ENCODE measurements at regions not wholly inside any gene's neighbourhood (a gene's known extent, or its start where the extent isn't known, plus 50 kb on each side); places are given as distances from the start of the nearest gene placed in this dataset.

DNA sequence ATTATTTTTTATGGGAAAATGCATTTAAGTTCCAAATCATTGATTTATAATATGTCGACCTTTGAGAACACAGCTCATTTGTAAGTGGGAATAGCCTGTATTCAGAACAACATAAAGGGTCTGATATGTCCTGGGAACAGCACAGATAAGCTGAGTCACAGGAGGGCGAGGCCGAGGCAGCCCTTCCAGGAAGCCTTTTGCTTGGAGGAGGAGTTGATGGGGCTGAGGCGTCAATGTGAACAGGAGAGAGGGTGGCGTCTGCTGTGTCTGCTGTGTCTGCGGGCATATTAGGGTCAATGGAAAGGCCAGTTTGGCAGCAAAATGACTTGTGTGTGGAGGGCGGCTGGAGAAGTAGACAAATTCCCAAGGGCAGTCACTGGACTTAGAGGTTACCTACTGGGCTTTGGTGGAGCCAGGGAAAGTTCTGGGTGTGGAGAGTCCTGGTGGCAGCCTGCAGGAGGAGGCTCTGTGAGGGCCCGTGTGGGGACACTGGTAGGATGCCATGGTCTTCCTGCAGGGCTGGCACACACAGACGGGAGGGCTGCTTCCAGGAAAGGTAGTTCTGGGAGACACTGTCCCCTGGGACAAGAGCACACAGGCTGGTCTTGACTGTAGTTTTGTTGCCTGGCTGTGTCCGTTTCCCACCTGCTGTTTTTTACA lies 128.1 kb downstream of the GLI2 start:
- H3K27ac ChIP-seq = peak overlapping the region in 2 of 4 donors; percentile 1 to 48
- peak in 1 of 2 donors; percentile 30 for DNase-seq (ENCODE audit: low spot score in 2 of 2)

DNA sequence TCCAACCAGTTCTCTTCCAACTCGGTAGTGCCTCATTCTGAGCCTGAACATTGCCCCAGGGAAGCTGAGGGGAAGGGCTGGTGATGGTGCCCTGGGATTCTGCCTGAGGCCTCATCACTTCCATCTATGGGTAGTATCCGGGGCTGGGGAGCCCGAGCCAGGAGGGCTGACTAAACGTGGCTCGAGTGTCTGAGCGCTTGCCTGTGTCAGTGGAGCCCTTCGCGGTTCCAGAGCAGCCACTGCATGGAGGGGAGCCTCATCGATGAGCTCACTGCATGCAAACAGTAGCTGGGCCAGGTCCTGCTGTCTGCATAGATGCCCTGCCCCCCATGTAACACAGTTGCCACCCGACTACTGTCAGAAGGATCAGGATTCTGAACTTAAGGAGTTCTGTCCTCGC lies 129.3 kb downstream of the GLI2 start:
- DNase-seq (ENCODE audit: low spot score in 2 of 2) = no peak
- 65% methylated on average over 8 to 9 of the region's 11 CpGs for WGBS, 2 donors

More for the DNA sequence above, 128.1 kb downstream of the GLI2 start:
- WGBS, 2 donors = 65 to 66% methylated on average over 10 of the region's 10 CpGs
- Histone ChIP-seq H3K27me3 (no peaks in the 10 kb centered on the region), H3K9me3 (no peaks in the 10 kb centered on the region), H3K4me3 (no peak overlapping the region), H3K36me3 (no peaks in the 10 kb centered on the region), H3K4me1 (peaks cover 0 to 53% (median 9%) of the 10 kb centered on the region in 4 donors)
- no peak for TF ChIP-seq POLR2A (IDR thresholded peaks at IDR 0.05)
- TF ChIP-seq, protein P1, sequence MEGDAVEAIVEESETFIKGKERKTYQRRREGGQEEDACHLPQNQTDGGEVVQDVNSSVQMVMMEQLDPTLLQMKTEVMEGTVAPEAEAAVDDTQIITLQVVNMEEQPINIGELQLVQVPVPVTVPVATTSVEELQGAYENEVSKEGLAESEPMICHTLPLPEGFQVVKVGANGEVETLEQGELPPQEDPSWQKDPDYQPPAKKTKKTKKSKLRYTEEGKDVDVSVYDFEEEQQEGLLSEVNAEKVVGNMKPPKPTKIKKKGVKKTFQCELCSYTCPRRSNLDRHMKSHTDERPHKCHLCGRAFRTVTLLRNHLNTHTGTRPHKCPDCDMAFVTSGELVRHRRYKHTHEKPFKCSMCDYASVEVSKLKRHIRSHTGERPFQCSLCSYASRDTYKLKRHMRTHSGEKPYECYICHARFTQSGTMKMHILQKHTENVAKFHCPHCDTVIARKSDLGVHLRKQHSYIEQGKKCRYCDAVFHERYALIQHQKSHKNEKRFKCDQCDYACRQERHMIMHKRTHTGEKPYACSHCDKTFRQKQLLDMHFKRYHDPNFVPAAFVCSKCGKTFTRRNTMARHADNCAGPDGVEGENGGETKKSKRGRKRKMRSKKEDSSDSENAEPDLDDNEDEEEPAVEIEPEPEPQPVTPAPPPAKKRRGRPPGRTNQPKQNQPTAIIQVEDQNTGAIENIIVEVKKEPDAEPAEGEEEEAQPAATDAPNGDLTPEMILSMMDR (IDR thresholded peaks at IDR 0.05) = no peak
- TF ChIP-seq EP300 (IDR thresholded peaks at IDR 0.05) = no peak

GRCh38 chr2:120865656-120866055 lies 130.0 kb downstream of the GLI2 start:
- H3K4me3 ChIP-seq = no peak overlapping the region
- no peak for DNase-seq (ENCODE audit: low spot score in 2 of 2)
- H3K4me1 ChIP-seq = peaks cover 0 to 57% (median 9%) of the 10 kb centered on the region in 4 donors
- no peak for TF ChIP-seq EP300 (IDR thresholded peaks at IDR 0.05)
- no peak for TF ChIP-seq POLR2A (IDR thresholded peaks at IDR 0.05)
- TF ChIP-seq, protein P1 (IDR thresholded peaks at IDR 0.05) = no peak
- no peaks in the 10 kb centered on the region for H3K27me3 ChIP-seq
- no peaks in the 10 kb centered on the region for H3K36me3 ChIP-seq
- H3K27ac ChIP-seq = no peak overlapping the region
- 91 to 93% methylated on average over 8 of the region's 8 CpGs for WGBS, 2 donors
- H3K9me3 ChIP-seq = no peaks in the 10 kb centered on the region

More for the DNA sequence above, 129.3 kb downstream of the GLI2 start:
- no peaks in the 10 kb centered on the region for H3K27me3 ChIP-seq
- H3K4me1 ChIP-seq = peaks cover 0 to 57% (median 9%) of the 10 kb centered on the region in 4 donors
- TF ChIP-seq EP300 (IDR thresholded peaks at IDR 0.05) (no peak), POLR2A (IDR thresholded peaks at IDR 0.05) (no peak)
- TF ChIP-seq, protein P1 (IDR thresholded peaks at IDR 0.05) = no peak
- no peaks in the 10 kb centered on the region for H3K36me3 ChIP-seq
- H3K27ac ChIP-seq = no peak overlapping the region
- no peak overlapping the region for H3K4me3 ChIP-seq
- H3K9me3 ChIP-seq = no peaks in the 10 kb centered on the region

GRCh38 chr2:120866071-120866470 lies 130.4 kb downstream of the GLI2 start:
- Histone ChIP-seq H3K27me3 (no peaks in the 10 kb centered on the region), H3K4me1 (peaks cover 0 to 57% (median 9%) of the 10 kb centered on the region in 4 donors), H3K36me3 (no peaks in the 10 kb centered on the region), H3K4me3 (no peak overlapping the region), H3K9me3 (no peaks in the 10 kb centered on the region), H3K27ac (no peak overlapping the region)
- DNase-seq (ENCODE audit: low spot score in 2 of 2) = no peak
- TF ChIP-seq POLR2A (IDR thresholded peaks at IDR 0.05) (no peak), EP300 (IDR thresholded peaks at IDR 0.05) (no peak)
- TF ChIP-seq, protein P1 (IDR thresholded peaks at IDR 0.05) = no peak
- WGBS, 2 donors = 86 to 90% methylated on average over 7 of the region's 7 CpGs

DNA sequence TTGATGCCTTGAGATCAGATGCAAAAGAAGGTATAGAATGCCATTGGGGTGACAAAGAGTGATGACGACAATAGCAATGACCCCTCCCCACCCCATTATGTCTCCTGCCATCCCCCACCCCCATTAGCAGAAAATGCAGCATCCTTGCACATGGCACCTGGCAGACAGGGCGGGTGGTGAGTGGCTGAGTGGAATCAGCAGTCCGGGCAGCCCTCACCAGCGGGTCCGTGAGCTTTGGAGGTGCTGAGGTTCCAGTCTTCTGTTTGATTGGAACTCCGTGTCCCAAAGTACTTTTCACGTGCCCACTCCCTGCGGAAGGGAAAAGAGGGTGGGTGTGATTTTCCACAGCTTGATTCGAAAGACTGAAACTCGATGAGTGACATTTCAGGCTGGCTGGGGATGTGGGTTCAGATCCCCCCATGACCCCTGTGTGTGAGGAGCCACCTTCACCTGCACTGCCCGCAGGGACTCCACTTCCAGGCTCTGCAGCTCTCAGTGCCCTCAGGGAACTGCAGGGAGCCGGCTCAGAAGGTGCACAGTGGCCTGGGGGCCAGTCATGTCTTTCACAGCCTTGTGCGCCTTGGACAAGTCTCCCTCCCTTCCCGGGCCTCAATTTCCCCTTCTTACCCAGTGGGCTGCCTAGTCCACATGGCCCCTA lies 130.9 kb downstream of the GLI2 start:
- no peak for DNase-seq (ENCODE audit: low spot score in 2 of 2)
- no peak for TF ChIP-seq POLR2A (IDR thresholded peaks at IDR 0.05)
- TF ChIP-seq EP300 (IDR thresholded peaks at IDR 0.05) = no peak
- TF ChIP-seq, protein P1 (IDR thresholded peaks at IDR 0.05) = no peak
- Histone ChIP-seq H3K9me3 (no peaks in the 10 kb centered on the region), H3K27me3 (no peaks in the 10 kb centered on the region), H3K4me3 (peak overlapping the region in 3 of 4 donors; percentile 27 to 57 (median 47)), H3K36me3 (no peaks in the 10 kb centered on the region), H3K4me1 (peaks cover 0 to 53% (median 9%) of the 10 kb centered on the region in 4 donors), H3K27ac (peak overlapping the region; percentile 71 to 94 (median 88))
- 83 to 86% methylated on average over 14 of the region's 14 CpGs for WGBS, 2 donors
